ENCODE measurements at regions not wholly inside any gene's neighbourhood (a gene's known extent, or its start where the extent isn't known, plus 50 kb on each side); places are given as distances from the start of the nearest gene placed in this dataset.

- intact Hi-C loops (cut with micrococcal nuclease): no loop called here
Measured at GRCh38 chr3:186461141-186461540, 83.0 kb downstream of the CRYGS start.

More at GRCh38 chr3:186461141-186461540, 83.0 kb downstream of the CRYGS start:
- BruUV-seq (replicated peaks): no TSS peak
- H3K4me2 ChIP-seq (ENCODE audit: insufficient read depth, low read length): no peak overlapping the region
- H3K27me3 ChIP-seq (ENCODE audit: control insufficient read depth in 2 of 2, insufficient read depth in 2 of 2, low read length in 2 of 2): no peaks in the 10 kb centered on the region
- no peak overlapping the region for H3K27ac ChIP-seq (ENCODE audit: insufficient read depth, low read depth, low read length)
- H2AFZ ChIP-seq (ENCODE audit: low read depth, low read length): no peak overlapping the region
- no peaks in the 10 kb centered on the region for H3K4me1 ChIP-seq (ENCODE audit: control insufficient read depth, extremely low read depth, insufficient read depth, low read length)
- FAIRE-seq (no peak), DNase-seq (ENCODE audit: low read depth, low spot score) (no peak)
- H3K9ac ChIP-seq (replicated peaks; ENCODE audit: extremely low read depth, insufficient read depth, low read length): no peak overlapping the region
- H3K36me3 ChIP-seq (ENCODE audit: control insufficient read depth in 2 of 2, extremely low read depth in 1 of 2, insufficient read depth in 2 of 2, low read length in 2 of 2): no peaks in the 10 kb centered on the region
- H4K20me1 ChIP-seq (replicated peaks; ENCODE audit: control insufficient read depth, extremely low read depth, insufficient read depth, low read length): no peaks in the 10 kb centered on the region
- no peaks in the 10 kb centered on the region for H3K9me1 ChIP-seq (replicated peaks; ENCODE audit: control insufficient read depth, extremely low read depth, insufficient read depth, low read length)
- dilution Hi-C loops (cut with MboI; ENCODE audit: extremely low pct_ligation_motif_present, low sequenced_read_pairs): no loop called here
- no peaks in the 10 kb centered on the region for H3K79me2 ChIP-seq (ENCODE audit: control insufficient read depth, insufficient read depth, low read length)
- TF ChIP-seq MAX (IDR thresholded peaks at IDR 0.05; ENCODE audit: insufficient read depth, insufficient read length) (no peak), FOS (IDR thresholded peaks at IDR 0.05; ENCODE audit: borderline replicate concordance, insufficient read depth, low read length) (peak; percentile 37), POLR2A (IDR thresholded peaks at IDR 0.05; ENCODE audit: low read depth, low read length) (no peak), CTCF (IDR thresholded peaks at IDR 0.05; ENCODE audit: extremely low read depth in 1 of 2, insufficient read depth in 1 of 2, low read depth in 1 of 2, low read length in 2 of 2) (no peak), POLR2AphosphoS5 (IDR thresholded peaks at IDR 0.05; ENCODE audit: insufficient read depth, low read depth, low read length) (no peak), GATA2 (IDR thresholded peaks at IDR 0.05; ENCODE audit: insufficient read depth, insufficient read length, low read depth, low read length) (no peak), MYC (IDR thresholded peaks at IDR 0.05; ENCODE audit: low read depth, low read length) (no peak), JUN (IDR thresholded peaks at IDR 0.05; ENCODE audit: borderline replicate concordance, insufficient read depth, insufficient read length, low read depth) (peak; percentile 35), EZH2 (IDR thresholded peaks at IDR 0.05; ENCODE audit: borderline replicate concordance, low read depth, low read length, severe bottlenecking) (no peak)
- H3K4me3 ChIP-seq (replicated peaks in 1 of 3; ENCODE audit: insufficient read depth in 1 of 3, low read depth in 1 of 3, low read length in 3 of 3): no peak overlapping the region
- POLR2A ChIA-PET: no interaction called here
- no peaks in the 10 kb centered on the region for H3K9me3 ChIP-seq (replicated peaks; ENCODE audit: control insufficient read depth, insufficient read depth, low read length)
- CTCF ChIA-PET: no interaction called here
